Neural crest cell (in vitro differentiated cells): ENCODE measurements at regions not wholly inside any gene's neighbourhood (a gene's known extent, or its start where the extent isn't known, plus 50 kb on each side); places are given as distances from the start of the nearest gene placed in this dataset.

Source experiments
- DNase-seq: peaks from one replicate; pipeline ENCODE4 v3.0.0; 2021; ENCODE audit warnings: low read depth, mixed read lengths, low spot score
- H3K27ac Mint-ChIP-seq: one replicate; pipeline ENCODE4 v1.8.0; 2021; ENCODE audit warnings: mild to moderate bottlenecking, mixed read lengths; ENCODE audit not compliant: unreplicated experiment
- H3K27me3 Mint-ChIP-seq: 2 replicates; pipeline ENCODE4 v1.8.0; 2021; ENCODE audit warnings: low read depth, mild to moderate bottlenecking, mixed read lengths
- H3K36me3 Mint-ChIP-seq: 2 replicates; pipeline ENCODE4 v1.8.0; 2021; ENCODE audit warnings: low read depth, mild to moderate bottlenecking, mixed read lengths
- H3K4me1 Mint-ChIP-seq: 2 replicates; pipeline ENCODE4 v1.8.0; 2021; ENCODE audit warnings: mixed read lengths
- H3K4me3 Mint-ChIP-seq: one replicate; pipeline ENCODE4 v1.8.0; 2021; ENCODE audit warnings: mild to moderate bottlenecking, mixed read lengths
- H3K9me3 Mint-ChIP-seq: 2 replicates; pipeline ENCODE4 v1.8.0; 2021; ENCODE audit warnings: mixed read lengths
- TF ChIP-seq, protein P1 (sequence below): fragments of 200-600 bp; sonication (generic); conservative IDR thresholded peaks from 2 replicates; pipeline ENCODE4 v1.5.0; 2021; ENCODE audit warnings: antibody characterized with exemption, mild to moderate bottlenecking

DNA sequence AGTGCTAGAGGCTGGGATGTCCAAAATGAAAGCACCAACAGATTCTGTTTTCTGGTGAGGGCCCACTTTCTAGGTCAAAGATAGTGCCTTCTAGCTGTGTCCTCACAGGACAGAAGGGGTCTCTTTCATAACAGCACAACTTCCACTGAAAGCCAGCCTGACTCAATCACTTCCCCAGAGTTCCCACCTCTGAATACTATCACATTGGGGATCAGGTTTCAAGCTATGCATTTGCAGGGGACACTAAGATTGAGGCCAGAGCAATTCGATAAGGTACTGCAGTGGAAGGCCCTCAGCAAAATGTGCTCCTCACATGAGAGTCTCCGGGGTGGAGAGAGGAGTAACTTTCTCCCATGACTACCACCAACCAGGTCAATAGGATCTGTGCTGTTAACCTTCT lies 1501.5 kb downstream of the EFNB2 start:
- DNase-seq: no peak
- TF ChIP-seq, protein P1, sequence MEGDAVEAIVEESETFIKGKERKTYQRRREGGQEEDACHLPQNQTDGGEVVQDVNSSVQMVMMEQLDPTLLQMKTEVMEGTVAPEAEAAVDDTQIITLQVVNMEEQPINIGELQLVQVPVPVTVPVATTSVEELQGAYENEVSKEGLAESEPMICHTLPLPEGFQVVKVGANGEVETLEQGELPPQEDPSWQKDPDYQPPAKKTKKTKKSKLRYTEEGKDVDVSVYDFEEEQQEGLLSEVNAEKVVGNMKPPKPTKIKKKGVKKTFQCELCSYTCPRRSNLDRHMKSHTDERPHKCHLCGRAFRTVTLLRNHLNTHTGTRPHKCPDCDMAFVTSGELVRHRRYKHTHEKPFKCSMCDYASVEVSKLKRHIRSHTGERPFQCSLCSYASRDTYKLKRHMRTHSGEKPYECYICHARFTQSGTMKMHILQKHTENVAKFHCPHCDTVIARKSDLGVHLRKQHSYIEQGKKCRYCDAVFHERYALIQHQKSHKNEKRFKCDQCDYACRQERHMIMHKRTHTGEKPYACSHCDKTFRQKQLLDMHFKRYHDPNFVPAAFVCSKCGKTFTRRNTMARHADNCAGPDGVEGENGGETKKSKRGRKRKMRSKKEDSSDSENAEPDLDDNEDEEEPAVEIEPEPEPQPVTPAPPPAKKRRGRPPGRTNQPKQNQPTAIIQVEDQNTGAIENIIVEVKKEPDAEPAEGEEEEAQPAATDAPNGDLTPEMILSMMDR: no peak
- Mint-ChIP-seq H3K36me3 (no peaks in the 10 kb centered on the region), H3K27me3 (no peaks in the 10 kb centered on the region), H3K4me3 (no peak overlapping the region), H3K27ac (no peak overlapping the region), H3K9me3 (no peaks in the 10 kb centered on the region), H3K4me1 (no peaks in the 10 kb centered on the region)

DNA sequence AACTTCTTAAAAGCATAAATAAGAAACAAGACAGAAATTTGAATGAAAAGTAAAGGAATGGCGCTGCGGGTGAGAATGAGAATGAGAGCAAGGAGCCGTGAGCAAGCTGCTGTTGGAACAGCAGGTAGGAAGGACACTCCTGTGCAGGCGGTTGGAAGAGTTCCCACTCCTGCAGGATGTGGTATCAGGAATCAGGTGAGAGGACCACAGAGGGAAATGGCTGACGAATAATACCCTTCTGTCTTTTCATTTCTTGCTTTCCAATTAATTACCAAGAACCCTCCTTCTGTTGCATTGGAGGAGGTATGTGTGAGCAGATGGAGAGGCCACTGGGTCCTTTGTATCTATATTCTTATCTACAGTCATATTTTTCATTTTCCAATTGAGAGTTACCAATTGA lies 1504.2 kb downstream of the EFNB2 start:
- H3K27ac Mint-ChIP-seq: no peak overlapping the region
- no peak overlapping the region for H3K4me3 Mint-ChIP-seq
- no peaks in the 10 kb centered on the region for H3K4me1 Mint-ChIP-seq
- H3K36me3 Mint-ChIP-seq: no peaks in the 10 kb centered on the region
- no peak for DNase-seq
- H3K9me3 Mint-ChIP-seq: no peaks in the 10 kb centered on the region
- H3K27me3 Mint-ChIP-seq: no peaks in the 10 kb centered on the region
- TF ChIP-seq, protein P1: no peak

DNA sequence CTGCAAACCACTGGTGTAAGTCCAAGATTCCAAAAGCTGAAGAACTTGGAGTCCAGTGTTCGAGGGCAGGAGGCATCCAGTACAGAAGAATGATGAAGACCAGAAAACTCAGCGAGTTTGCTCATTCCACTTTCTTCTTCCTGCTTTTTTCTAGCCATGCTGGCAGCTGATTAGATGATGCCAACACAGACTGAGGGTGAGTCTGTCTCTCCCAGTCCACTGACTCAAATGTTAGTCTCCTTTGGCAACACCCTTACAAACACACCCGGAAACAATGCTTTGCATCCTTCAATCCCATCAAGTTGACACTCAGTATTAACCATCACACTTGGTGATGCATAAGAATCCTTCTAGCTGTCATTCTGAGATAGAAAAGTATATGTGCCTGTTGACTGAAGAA lies 1504.6 kb downstream of the EFNB2 start:
- DNase-seq: no peak
- TF ChIP-seq, protein P1: no peak
- no peaks in the 10 kb centered on the region for H3K9me3 Mint-ChIP-seq
- no peak overlapping the region for H3K4me3 Mint-ChIP-seq
- H3K27me3 Mint-ChIP-seq: no peaks in the 10 kb centered on the region
- H3K36me3 Mint-ChIP-seq: no peaks in the 10 kb centered on the region
- no peak overlapping the region for H3K27ac Mint-ChIP-seq
- no peaks in the 10 kb centered on the region for H3K4me1 Mint-ChIP-seq

DNA sequence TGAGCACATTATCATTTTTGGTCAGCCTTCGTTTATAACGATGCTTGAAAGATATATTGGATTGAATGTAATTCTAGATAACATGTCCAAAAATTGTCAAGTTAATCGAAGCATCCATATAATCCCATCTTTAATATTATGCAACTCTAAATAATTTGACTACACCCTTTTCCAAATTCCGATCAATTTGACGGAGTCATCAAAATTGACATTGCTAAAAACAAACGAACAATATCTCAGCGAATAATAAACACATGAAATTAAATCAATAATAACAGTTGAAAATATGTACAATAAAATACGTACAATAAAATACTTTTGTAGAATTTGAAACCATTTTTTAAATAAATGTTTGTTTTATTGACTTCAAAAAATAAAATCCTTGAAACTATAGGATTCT lies 1516.4 kb downstream of the EFNB2 start:
- Mint-ChIP-seq H3K36me3 (no peaks in the 10 kb centered on the region), H3K4me1 (peaks cover 6% of the 10 kb centered on the region), H3K4me3 (no peak overlapping the region), H3K27me3 (no peaks in the 10 kb centered on the region), H3K9me3 (peaks cover 6% of the 10 kb centered on the region), H3K27ac (no peak overlapping the region)
- no peak for DNase-seq
- TF ChIP-seq, protein P1: no peak

DNA sequence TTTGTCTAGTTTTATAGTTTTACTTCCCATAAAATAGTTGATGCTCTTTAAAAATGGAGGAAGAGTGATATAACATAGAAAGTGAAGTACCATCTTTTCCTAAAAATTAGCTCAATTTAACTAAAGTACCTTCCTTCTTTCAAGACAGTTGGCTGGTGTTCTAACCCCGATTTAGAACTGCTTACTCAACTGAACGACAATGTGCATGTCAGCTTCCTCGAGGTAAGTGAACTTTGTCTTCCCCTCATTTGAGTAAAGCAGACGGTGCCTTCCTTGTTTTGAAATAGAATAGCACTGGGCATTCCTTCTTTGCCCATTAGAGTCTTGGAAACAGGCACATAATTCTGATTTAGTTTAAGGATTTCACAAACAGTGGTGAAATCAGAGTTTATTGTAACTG lies 1519.2 kb downstream of the EFNB2 start:
- H3K36me3 Mint-ChIP-seq: no peaks in the 10 kb centered on the region
- no peaks in the 10 kb centered on the region for H3K27me3 Mint-ChIP-seq
- peaks cover 3% of the 10 kb centered on the region for H3K9me3 Mint-ChIP-seq
- no peak overlapping the region for H3K4me3 Mint-ChIP-seq
- H3K27ac Mint-ChIP-seq: no peak overlapping the region
- TF ChIP-seq, protein P1: no peak
- H3K4me1 Mint-ChIP-seq: peaks cover 12% of the 10 kb centered on the region
- DNase-seq: no peak

DNA sequence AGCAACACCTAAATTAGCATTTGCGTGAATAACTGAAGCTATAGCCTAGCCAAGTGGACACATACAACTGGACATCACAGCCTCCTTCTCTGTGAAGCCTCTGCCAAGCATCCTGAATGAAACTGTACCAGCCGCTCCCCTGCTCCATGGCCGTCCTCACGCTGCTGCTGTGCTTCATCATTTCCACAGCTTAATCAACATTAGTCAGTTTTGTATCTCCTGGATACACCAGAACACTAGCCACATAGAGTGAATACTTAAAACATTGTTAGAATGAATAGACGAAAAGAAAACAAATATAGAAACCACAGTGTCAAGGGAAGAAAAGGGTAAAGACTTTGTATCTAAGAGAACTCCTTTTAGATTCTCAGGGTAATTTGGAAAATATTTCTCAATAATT lies 1526.9 kb downstream of the EFNB2 start:
- DNase-seq: no peak
- Mint-ChIP-seq H3K4me1 (peaks cover 6% of the 10 kb centered on the region), H3K4me3 (no peak overlapping the region), H3K27me3 (no peaks in the 10 kb centered on the region), H3K36me3 (no peaks in the 10 kb centered on the region), H3K27ac (no peak overlapping the region), H3K9me3 (peaks cover 3% of the 10 kb centered on the region)
- TF ChIP-seq, protein P1: no peak
